ENCODE measurements at regions not wholly inside any gene's neighbourhood (a gene's known extent, or its start where the extent isn't known, plus 50 kb on each side); places are given as distances from the start of the nearest gene placed in this dataset.

DNA sequence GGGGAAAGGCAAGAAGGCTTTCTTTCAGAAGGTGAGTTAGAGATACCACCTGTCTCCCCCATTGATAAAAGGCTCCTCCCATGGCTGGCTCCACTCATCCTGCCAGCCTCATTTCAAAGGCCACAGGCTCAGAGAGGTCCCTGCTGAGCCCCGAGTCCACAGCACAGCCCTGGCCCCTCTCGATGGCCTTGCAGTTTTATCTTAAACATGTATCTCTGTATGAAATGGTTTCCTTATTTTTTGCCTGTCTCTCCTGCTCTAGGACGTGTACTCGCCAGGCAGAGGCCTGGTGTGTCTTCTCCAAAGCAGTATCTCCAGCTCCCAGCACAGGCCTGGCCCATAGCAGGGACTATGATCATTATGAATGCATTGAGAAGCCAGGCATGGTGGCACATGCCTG is 160.5 kb upstream of the NSMCE3 start:
- no peak overlapping the region for H3K27ac ChIP-seq (ENCODE audit: low read length)
- no peaks in the 10 kb centered on the region for H3K79me2 ChIP-seq (ENCODE audit: insufficient read depth, low read length)
- no peak overlapping the region for H2AFZ ChIP-seq (ENCODE audit: low read depth, low read length)
- H3K4me2 ChIP-seq (ENCODE audit: insufficient read depth, low read length): no peak overlapping the region
- DNase-seq: no peak
- H3K9me3 ChIP-seq (ENCODE audit: insufficient read depth, low read length, severe bottlenecking): no peaks in the 10 kb centered on the region
- no peak for TF ChIP-seq EZH2 (IDR thresholded peaks at IDR 0.05; ENCODE audit: borderline replicate concordance, low read depth, low read length, severe bottlenecking)
- TF ChIP-seq, protein P1, sequence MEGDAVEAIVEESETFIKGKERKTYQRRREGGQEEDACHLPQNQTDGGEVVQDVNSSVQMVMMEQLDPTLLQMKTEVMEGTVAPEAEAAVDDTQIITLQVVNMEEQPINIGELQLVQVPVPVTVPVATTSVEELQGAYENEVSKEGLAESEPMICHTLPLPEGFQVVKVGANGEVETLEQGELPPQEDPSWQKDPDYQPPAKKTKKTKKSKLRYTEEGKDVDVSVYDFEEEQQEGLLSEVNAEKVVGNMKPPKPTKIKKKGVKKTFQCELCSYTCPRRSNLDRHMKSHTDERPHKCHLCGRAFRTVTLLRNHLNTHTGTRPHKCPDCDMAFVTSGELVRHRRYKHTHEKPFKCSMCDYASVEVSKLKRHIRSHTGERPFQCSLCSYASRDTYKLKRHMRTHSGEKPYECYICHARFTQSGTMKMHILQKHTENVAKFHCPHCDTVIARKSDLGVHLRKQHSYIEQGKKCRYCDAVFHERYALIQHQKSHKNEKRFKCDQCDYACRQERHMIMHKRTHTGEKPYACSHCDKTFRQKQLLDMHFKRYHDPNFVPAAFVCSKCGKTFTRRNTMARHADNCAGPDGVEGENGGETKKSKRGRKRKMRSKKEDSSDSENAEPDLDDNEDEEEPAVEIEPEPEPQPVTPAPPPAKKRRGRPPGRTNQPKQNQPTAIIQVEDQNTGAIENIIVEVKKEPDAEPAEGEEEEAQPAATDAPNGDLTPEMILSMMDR (IDR thresholded peaks at IDR 0.05; ENCODE audit: borderline replicate concordance, extremely low read depth, low read length, poor library complexity, severe bottlenecking): no peak
- H3K4me3 ChIP-seq (ENCODE audit: low read depth in 1 of 2, low read length in 2 of 2): no peak overlapping the region
- ATAC-seq (ENCODE audit: insufficient read depth, low read depth): no peak
- H3K4me1 ChIP-seq (ENCODE audit: insufficient read depth, low read length): no peaks in the 10 kb centered on the region
- H3K9ac ChIP-seq (ENCODE audit: low read depth, low read length): no peak overlapping the region
- no peaks in the 10 kb centered on the region for H3K27me3 ChIP-seq (ENCODE audit: insufficient read depth, low read length, poor library complexity)
- no peaks in the 10 kb centered on the region for H4K20me1 ChIP-seq (ENCODE audit: insufficient read depth, low read length)
- H3K36me3 ChIP-seq (ENCODE audit: insufficient read depth, low read length): no peaks in the 10 kb centered on the region

DNA sequence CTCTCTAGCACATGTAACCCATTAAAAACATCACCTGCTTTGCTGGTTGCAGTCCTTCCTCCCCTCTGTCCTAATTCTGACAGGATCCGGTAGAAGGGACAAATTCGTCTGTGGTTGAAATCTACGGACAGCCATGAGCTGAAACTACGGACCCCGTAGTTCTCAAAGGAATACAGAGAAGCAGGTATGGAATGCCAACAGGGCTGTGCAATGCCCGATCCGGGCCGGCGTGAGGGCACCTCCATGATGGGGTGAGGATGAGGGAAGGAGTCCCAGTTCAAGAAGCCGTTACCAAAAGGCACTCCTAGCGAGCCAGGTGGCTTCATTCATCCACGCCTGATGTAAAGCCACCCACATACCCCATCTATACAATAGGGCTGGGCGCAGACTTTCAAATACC is 160.0 kb upstream of the NSMCE3 start:
- no peak for ATAC-seq (ENCODE audit: insufficient read depth, low read depth)
- no peak for DNase-seq
- Histone ChIP-seq H3K9me3 (ENCODE audit: insufficient read depth, low read length, severe bottlenecking) (no peaks in the 10 kb centered on the region), H2AFZ (ENCODE audit: low read depth, low read length) (no peak overlapping the region), H3K79me2 (ENCODE audit: insufficient read depth, low read length) (no peaks in the 10 kb centered on the region), H3K9ac (ENCODE audit: low read depth, low read length) (no peak overlapping the region), H3K4me2 (ENCODE audit: insufficient read depth, low read length) (no peak overlapping the region), H3K36me3 (ENCODE audit: insufficient read depth, low read length) (no peaks in the 10 kb centered on the region), H3K27ac (ENCODE audit: low read length) (no peak overlapping the region), H4K20me1 (ENCODE audit: insufficient read depth, low read length) (no peaks in the 10 kb centered on the region), H3K4me1 (ENCODE audit: insufficient read depth, low read length) (no peaks in the 10 kb centered on the region), H3K27me3 (ENCODE audit: insufficient read depth, low read length, poor library complexity) (no peaks in the 10 kb centered on the region), H3K4me3 (ENCODE audit: low read depth in 1 of 2, low read length in 2 of 2) (no peak overlapping the region)
- no peak for TF ChIP-seq EZH2 (IDR thresholded peaks at IDR 0.05; ENCODE audit: borderline replicate concordance, low read depth, low read length, severe bottlenecking)
- TF ChIP-seq, protein P1 (IDR thresholded peaks at IDR 0.05; ENCODE audit: borderline replicate concordance, extremely low read depth, low read length, poor library complexity, severe bottlenecking): no peak

DNA sequence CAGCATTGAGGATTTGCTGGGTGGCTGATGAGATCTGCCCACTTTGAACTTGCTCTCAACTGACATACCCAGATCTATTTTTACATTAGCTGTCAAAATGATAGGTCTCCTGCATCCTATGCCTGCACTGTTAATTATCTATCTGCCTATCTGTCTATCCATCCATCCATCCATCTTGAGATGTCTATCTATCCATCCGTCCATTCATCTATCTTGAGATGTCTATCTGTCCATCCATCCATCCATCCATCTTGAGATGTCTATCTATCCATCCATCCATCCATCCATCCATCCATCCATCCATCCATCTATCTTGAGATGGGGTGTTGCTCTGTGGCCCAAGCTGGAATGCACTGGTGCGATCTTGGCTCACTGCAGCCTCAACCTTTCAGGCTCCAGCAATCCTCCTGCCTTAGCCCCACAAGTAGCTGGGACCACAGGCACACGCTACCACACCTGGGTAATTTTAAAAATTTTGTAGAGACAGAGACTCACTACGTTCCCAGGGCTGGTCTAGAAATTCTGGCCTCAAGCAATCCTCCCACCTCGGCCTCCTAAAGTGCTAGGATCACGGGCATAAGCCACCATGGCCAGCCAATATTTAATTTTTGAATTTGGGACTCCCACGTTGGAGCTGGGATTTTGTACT is 159.4 kb upstream of the NSMCE3 start:
- no peak for DNase-seq
- no peaks in the 10 kb centered on the region for H3K36me3 ChIP-seq (ENCODE audit: insufficient read depth, low read length)
- no peak overlapping the region for H3K4me2 ChIP-seq (ENCODE audit: insufficient read depth, low read length)
- H2AFZ ChIP-seq (ENCODE audit: low read depth, low read length): no peak overlapping the region
- H3K9me3 ChIP-seq (ENCODE audit: insufficient read depth, low read length, severe bottlenecking): no peaks in the 10 kb centered on the region
- no peaks in the 10 kb centered on the region for H3K27me3 ChIP-seq (ENCODE audit: insufficient read depth, low read length, poor library complexity)
- H3K27ac ChIP-seq (ENCODE audit: low read length): no peak overlapping the region
- TF ChIP-seq EZH2 (IDR thresholded peaks at IDR 0.05; ENCODE audit: borderline replicate concordance, low read depth, low read length, severe bottlenecking): no peak
- H3K9ac ChIP-seq (ENCODE audit: low read depth, low read length): no peak overlapping the region
- no peaks in the 10 kb centered on the region for H3K4me1 ChIP-seq (ENCODE audit: insufficient read depth, low read length)
- H4K20me1 ChIP-seq (ENCODE audit: insufficient read depth, low read length): no peaks in the 10 kb centered on the region
- no peaks in the 10 kb centered on the region for H3K79me2 ChIP-seq (ENCODE audit: insufficient read depth, low read length)
- no peak overlapping the region for H3K4me3 ChIP-seq (ENCODE audit: low read depth in 1 of 2, low read length in 2 of 2)
- no peak for ATAC-seq (ENCODE audit: insufficient read depth, low read depth)

DNA sequence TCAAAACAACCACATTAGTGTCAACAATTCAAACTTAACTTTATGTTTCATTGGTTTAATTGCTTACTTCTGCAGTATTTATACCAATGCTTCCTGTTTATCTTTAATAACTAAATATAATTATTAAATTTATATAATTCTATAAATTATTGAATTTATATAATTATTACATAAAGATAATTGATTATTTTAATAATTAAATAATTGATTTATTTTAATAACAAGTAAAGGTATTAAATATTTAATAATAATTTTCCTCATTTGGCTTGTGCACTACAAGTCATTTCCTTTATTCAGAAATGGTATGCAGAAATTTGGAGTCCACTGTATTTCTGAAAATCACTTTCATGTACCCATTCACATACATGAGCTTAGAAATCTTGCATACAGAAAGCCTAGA is 156.2 kb upstream of the NSMCE3 start:
- TF ChIP-seq, protein P1 (IDR thresholded peaks at IDR 0.05; ENCODE audit: borderline replicate concordance, extremely low read depth, low read length, poor library complexity, severe bottlenecking): no peak
- TF ChIP-seq EZH2 (IDR thresholded peaks at IDR 0.05; ENCODE audit: borderline replicate concordance, low read depth, low read length, severe bottlenecking): no peak
- no peaks in the 10 kb centered on the region for H3K36me3 ChIP-seq (ENCODE audit: insufficient read depth, low read length)
- H3K4me2 ChIP-seq (ENCODE audit: insufficient read depth, low read length): no peak overlapping the region
- no peaks in the 10 kb centered on the region for H3K9me3 ChIP-seq (ENCODE audit: insufficient read depth, low read length, severe bottlenecking)
- no peak overlapping the region for H2AFZ ChIP-seq (ENCODE audit: low read depth, low read length)
- H4K20me1 ChIP-seq (ENCODE audit: insufficient read depth, low read length): no peaks in the 10 kb centered on the region
- no peaks in the 10 kb centered on the region for H3K79me2 ChIP-seq (ENCODE audit: insufficient read depth, low read length)
- no peak overlapping the region for H3K27ac ChIP-seq (ENCODE audit: low read length)
- H3K9ac ChIP-seq (ENCODE audit: low read depth, low read length): no peak overlapping the region
- DNase-seq (no peak), ATAC-seq (ENCODE audit: insufficient read depth, low read depth) (no peak)
- H3K27me3 ChIP-seq (ENCODE audit: insufficient read depth, low read length, poor library complexity): no peaks in the 10 kb centered on the region
- H3K4me3 ChIP-seq (ENCODE audit: low read depth in 1 of 2, low read length in 2 of 2): no peak overlapping the region
- H3K4me1 ChIP-seq (ENCODE audit: insufficient read depth, low read length): no peaks in the 10 kb centered on the region
